Endometrium (tissue), 2 donors: ENCODE measurements at regions not wholly inside any gene's neighbourhood (a gene's known extent, or its start where the extent isn't known, plus 50 kb on each side); places are given as distances from the start of the nearest gene placed in this dataset.

ENCODE experiments used
- FAIRE-seq: peaks from 2 replicates; lab custom pipeline; 2012; peaks lifted over from hg19 to GRCh38; lab: Jason Lieb, UNC
- donor health status: control.
- donor health status: control.

DNA sequence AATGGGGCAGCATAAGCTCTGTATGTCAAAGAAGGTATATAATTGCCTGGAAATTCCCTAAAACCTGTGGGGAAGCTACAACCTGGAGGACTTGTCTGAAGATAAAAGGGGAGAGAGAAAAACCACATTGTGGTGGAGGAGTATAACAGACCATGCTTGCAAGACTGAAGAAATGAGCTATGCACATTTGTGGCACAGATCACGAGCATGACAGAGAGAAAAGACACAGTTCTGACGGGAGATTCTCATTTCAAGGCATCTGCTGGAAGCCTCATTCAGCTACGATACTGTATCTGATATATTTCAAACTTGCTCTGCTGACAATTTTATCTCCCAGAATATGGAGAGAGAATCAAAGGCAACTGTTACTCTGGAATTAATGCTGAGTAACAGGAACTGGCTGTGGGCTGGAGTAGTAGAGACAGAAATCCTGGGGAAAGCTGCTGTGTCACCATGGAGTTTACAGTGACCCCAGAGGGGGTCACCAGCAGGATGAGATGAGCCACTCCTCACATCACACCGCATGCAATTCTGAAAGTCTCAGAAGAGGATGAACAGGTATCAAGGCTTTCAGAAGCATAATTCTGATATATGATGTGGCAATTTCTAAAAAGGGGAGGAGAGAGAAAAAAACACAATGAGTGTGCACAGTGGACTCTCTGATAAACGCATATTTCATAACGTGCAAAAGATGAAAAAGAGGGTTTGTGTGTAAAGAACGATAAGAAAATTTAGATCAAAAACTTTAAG, 528.8 kb downstream of the IRX1 start:
- FAIRE-seq: no peak

DNA sequence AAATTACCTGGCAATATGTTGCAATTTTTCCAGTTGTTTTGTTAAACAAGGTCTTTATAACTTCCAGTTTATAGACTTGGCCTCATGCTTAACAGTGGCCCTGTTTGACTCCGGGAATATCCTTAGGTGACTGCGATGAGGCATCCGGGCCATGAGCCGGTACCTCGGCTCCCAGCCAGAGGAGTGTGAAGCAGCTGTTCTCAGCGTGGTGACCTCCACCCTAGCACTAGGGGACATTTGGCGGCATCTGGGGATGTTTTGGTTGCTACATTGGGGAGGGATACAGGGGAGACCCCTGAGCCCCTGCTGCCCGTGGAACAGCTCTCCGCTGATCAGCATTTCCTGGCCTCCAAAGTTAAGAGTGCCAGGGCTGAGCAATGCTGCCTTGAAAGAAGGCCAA, 533.4 kb downstream of the IRX1 start:
- FAIRE-seq: no peak

DNA sequence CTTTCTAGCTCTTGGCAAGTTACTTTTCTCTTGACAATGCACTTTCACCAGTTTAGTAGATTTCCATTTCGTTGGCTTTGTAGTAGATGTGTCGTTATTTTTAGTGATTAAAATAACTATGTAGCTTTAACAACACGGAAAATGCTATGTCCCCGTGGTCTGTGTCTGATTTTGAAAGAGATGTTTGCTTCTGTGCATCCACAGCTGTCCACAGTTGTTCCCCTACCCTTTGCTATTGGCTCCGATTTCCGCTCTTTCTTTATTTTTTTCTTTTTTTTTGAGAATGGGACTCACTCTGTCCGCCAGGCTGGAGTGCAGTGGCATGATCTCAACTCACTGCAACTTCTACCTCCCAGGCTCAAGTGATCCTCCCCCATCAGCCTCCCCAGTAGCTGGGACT, 533.9 kb downstream of the IRX1 start:
- no peak for FAIRE-seq

DNA sequence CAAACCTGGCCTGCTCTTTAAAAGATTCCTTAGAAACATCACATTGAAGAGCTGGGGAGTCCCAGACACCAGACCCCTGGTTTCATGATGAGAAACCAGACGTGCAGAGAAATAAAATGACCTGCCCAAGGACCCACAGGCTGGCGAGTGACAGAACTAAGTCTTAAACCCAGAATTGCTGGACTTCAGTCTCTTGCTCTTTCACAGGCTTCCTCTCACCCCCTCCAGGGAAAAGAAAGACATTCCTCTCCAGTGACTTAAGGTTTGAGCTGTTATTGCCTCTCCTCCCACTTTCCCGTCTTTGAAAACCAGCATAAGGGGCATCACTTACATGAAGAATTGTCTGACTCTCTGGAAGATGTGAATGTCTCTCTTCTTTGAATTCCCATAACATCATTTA, 535.2 kb downstream of the IRX1 start:
- no peak for FAIRE-seq

DNA sequence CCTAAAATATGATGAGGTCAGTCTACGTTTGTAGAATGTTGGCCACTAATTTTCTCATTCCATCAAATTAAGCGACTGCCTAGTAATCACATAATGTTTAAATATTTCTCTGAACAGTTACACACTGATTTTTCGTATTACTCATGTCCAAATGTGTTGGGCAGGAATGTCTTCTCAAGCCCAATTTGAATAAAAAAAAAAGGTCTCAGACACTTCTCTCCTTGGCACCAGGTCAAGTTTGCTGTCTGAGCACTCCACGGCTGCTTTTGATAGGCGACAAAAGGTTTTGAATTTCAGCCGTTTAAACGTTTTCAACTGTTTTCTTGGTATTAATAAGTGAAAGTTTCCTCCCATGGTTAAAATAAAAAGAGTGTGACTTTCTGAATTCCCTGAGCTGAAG, 542.1 kb downstream of the IRX1 start:
- no peak for FAIRE-seq

- FAIRE-seq: no peak
Measured at GRCh38 chr5:4142842-4143241, 547.2 kb downstream of the IRX1 start.

DNA sequence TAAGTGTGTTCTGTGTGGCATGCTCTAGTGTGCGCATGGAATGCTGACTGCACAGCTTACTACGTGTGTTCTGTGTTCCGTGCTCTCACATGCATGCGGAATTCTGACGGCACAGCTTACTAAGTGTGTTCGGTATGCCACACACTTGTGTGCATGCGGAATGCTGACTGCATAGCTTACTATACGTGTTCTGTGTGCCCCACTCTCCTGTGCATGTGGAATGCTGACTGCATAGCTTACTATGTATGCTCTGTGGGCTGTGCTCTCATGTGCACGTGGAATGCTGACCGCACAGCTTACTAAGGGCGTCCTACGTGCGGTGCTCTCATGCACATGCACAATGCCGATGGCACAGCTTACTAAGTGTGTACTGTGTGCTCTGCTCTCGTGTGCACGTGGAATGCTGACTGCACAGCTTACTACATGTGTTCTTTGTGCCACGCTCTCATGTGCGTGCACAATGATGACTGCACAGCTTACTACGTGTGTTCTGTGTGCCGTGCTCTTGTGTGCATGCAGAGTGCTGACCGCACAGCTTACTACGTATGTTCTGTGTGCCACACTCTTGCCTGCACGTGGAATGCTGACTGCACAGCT, 548.9 kb downstream of the IRX1 start:
- no peak for FAIRE-seq

GRCh38 chr5:4145511-4145910, 549.9 kb downstream of the IRX1 start:
- FAIRE-seq: no peak

DNA sequence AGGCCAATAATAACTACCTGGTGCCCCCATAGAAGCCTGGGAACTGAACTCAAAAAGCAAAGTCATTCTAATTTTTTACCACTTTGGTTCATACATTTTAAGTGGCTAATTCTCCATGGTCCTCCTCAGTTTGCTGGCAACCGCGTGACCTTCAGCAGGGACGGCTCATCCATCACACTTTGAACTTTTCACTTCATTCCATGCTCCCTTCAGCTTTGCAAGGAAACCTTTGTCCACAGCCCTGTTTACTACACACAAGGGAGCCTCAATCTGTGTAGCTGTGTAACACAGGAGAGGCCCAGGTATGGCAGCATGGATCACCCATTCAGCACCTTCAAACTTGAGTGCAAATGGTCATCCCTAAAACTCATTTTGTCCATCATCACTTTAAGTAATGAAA, 552.4 kb downstream of the IRX1 start:
- FAIRE-seq: no peak

DNA sequence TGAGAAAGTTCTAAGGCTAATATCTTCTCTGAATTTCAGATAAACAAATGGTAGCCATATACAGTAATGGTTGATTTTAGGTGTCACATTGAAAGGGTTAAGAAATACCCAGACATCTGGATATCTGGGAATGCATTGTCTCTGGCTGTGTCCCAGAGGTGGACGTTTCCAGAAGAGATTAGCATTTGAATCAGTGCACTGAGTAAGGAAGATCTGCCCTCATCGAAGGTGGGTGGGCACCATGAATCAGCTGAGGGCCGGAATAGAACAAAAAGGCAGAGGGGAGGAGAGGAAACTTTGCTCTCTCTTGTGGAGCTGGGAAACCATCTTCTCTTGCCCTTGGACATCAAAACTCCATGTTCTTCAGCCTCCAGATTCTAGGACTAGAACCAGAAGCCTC, 554.4 kb downstream of the IRX1 start:
- no peak for FAIRE-seq

DNA sequence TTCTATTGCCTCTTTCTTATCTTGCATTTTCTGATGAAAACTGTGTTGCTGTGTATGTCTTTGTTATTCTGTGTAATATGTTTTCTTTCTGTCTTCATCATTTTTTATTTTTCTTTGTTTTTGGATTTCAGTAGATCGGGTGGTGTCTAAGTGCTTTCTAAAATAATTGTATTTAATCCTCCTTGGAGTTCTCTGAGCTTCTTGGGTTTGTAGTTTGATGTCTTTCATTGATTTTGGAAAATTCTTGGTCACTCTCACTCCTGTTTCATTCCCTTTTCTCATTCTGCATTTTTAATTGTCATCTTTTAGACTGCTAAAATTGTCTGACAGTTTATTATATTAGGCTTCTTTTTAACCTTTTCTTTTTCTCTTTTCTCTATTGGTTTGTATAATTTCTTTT, 560.5 kb downstream of the IRX1 start:
- no peak for FAIRE-seq

DNA sequence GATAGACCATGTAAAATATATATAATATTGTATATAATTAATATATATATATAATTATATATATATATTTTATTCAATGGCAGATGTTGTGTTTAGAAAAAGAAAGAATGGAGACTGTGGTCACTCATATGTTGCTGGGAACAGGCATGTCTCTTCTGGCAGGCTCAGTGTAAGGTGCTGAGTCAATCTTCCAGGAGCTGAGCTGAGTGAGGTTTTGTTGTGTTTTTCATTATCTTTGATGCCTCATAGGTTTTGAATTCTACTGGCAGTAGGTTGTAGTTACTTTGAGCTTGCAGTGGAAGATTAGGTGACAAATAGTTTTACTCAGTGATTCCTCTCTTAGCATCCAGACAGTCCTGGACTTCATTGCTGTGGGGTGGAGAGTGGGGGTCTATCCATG, 561.3 kb downstream of the IRX1 start:
- no peak for FAIRE-seq

GRCh38 chr5:4158750-4159447, 563.3 kb downstream of the IRX1 start:
- no peak for FAIRE-seq

DNA sequence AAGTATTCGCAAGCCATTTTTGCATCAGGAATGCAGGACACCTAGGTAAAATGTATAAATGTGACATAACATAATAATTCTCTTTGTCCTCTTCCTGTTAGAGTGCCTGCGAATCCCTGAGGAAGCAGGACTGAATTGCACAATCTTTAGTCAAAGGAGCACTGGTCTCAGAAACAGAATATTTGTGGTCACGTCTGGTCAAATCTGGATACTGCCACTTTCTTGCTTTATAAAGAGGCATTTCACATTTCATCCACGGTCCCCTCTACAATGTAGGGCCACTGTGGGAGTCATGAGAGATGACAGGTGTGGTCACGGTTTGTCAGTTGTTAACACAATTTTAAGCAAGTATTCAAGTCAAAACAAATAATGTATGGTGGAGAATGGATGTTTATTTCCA, 564.0 kb downstream of the IRX1 start:
- FAIRE-seq: no peak

DNA sequence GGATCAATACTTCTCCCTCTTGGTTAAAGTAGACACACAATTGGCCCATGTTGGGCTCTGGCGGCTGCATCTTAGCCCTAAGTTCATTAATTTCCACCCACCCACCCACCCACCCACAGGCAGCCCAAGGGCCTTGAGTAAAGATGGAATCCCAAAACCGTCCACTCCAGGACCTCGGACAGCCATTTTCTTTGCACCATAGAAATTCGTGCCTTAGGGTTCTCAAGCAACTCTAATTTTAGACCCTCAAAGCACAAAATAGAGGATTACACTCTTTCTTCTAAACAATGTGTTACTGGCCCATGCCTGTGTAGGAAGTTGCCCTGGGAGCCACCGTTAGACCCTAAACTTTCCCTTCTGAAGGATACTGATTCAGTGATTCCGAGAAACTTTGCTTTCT, 568.5 kb downstream of the IRX1 start:
- no peak for FAIRE-seq

DNA sequence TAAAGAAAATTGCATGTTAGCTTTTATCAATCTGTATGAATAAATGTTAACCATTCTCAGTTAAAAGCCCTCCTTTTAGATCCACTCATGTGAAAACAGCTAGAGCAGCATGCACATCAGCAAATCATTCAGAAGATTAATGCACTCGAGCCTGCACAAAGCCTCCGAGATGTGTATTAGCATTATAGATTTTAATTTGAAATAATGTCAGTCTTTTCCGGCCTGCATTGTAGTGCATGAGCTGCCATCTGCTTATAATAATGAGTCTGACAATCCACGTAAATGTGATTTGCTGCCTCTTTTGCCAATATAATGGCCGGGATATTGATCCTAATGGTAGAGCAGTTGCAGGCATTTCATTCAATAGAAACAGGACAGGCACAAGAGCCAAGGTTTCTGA, 585.1 kb downstream of the IRX1 start:
- FAIRE-seq: no peak

GRCh38 chr5:4182144-4182543, 586.5 kb downstream of the IRX1 start:
- FAIRE-seq: no peak

DNA sequence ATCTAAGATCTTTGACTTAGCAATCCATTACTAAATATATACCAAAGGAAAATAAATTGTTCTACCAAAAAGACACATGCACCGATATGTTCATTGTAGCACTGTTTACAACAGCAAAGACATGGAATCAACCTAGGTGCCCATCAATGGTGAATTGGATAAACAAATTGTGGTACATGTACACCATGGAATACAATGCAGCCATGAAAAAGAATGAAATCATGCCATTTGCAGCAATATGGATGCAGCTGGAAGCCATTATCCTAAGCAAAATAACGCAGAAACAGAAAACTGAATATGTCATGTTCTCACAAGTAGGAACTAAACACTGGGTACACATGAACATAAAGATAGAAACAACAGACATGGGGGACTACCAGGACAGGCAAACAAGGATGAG, 589.5 kb downstream of the IRX1 start:
- no peak for FAIRE-seq

DNA sequence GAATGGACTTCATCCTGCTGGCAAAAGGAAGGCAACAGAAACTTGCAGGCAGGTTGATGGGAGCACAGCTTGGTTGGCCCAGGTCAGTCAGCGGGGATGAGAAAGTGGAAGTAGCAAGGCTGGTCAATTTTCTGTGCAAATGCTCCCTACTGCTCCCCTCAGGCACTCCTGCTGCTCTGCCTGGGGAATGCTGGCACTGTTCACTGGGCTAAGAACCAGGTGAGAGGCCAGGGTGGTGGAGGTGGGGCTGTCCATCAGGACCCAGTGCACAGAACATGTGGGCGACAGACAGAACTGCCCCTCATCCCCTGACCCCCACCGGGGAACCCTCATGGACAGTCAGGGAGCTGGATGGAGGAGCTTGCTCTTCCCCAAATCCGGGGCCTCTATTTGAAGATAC, 593.1 kb downstream of the IRX1 start:
- no peak for FAIRE-seq

GRCh38 chr5:4189317-4189716, 593.7 kb downstream of the IRX1 start:
- no peak for FAIRE-seq

DNA sequence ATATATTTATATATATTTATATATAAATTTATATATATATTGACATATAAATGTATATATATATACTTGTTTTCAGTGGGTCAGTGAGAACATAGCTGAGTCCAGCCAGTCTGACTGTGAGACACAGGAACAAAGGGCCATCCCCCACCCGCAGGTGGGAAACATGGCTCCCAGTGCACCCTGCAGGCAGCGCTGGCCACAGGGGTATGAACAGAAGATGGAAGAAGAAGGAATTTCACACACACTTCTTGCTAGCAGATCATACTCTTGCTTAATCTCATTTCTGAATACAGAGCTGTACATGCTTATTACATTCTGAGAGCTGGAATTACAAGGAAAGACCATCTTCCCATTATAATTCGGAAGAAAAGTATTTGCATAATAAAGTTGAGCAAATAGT, 595.4 kb downstream of the IRX1 start:
- FAIRE-seq: no peak

GRCh38 chr5:4191703-4192102, 596.1 kb downstream of the IRX1 start:
- FAIRE-seq: no peak

GRCh38 chr5:4192111-4192510, 596.5 kb downstream of the IRX1 start:
- no peak for FAIRE-seq

GRCh38 chr5:4196744-4197143, 601.1 kb downstream of the IRX1 start:
- no peak for FAIRE-seq
